Neural cell (in vitro differentiated cells): ENCODE measurements at regions not wholly inside any gene's neighbourhood (a gene's known extent, or its start where the extent isn't known, plus 50 kb on each side); places are given as distances from the start of the nearest gene placed in this dataset.

ENCODE experiments used
- H2AFZ ChIP-seq: fragments of 200-600, 300-800 bp; sonication (generic), shearing (Covaris generic); 2 replicates; pipeline ENCODE4 v1.6.0; 2014; ENCODE audit warnings: low read depth, mild to moderate bottlenecking, antibody characterized with exemption, low read length, moderate library complexity
- H3F3A ChIP-seq: fragments of 200-600 bp; shearing (Covaris generic); 2 replicates; pipeline ENCODE4 v1.6.1; 2016; ENCODE audit warnings: mild to moderate bottlenecking, moderate library complexity, mixed read lengths, antibody characterized with exemption, low read length; ENCODE audit not compliant: insufficient read depth, poor library complexity, severe bottlenecking
- H3K27ac ChIP-seq: fragments of 200-600, 300-800 bp; sonication (generic), shearing (Covaris generic); 2 replicates; pipeline ENCODE4 v1.5.1; 2014; ENCODE audit warnings: mild to moderate bottlenecking, low read length, moderate library complexity
- H3K27me3 ChIP-seq: fragments of 300-800, 200-600 bp; sonication (generic), shearing (Covaris generic); 2 replicates; pipeline ENCODE4 v1.6.0; 2014; ENCODE audit warnings: mild to moderate bottlenecking, low read depth, low read length, moderate library complexity; ENCODE audit not compliant: insufficient read depth
- H3K36me3 ChIP-seq: fragments of 300-800, 200-600 bp; sonication (generic), shearing (Covaris generic); 2 replicates; pipeline ENCODE4 v1.5.1; 2014; ENCODE audit warnings: mild to moderate bottlenecking, antibody characterized with exemption, low read length, moderate library complexity; ENCODE audit not compliant: insufficient read depth
- H3K4me2 ChIP-seq: fragments of 300-800, 200-600 bp; sonication (generic), shearing (Covaris generic); 2 replicates; pipeline ENCODE4 v1.6.0; 2014; ENCODE audit warnings: mild to moderate bottlenecking, low read length
- H3K4me3 ChIP-seq: fragments of 300-800, 200-600 bp; sonication (generic), shearing (Covaris generic); 2 replicates; pipeline ENCODE4 v1.5.1; 2014; ENCODE audit warnings: mild to moderate bottlenecking, low read length, moderate library complexity
- H3K79me2 ChIP-seq: fragments of 200-600 bp; shearing (Covaris generic); replicated peaks from 2 replicates; pipeline ENCODE4 v1.6.0; 2014; ENCODE audit warnings: mild to moderate bottlenecking, low read length, moderate library complexity; ENCODE audit not compliant: insufficient read depth
- H3K9ac ChIP-seq: fragments of 300-800, 200-600 bp; sonication (generic), shearing (Covaris generic); 2 replicates; pipeline ENCODE4 v1.6.1; 2016; ENCODE audit warnings: mild to moderate bottlenecking, low read length, mixed read lengths
- H3K9me2 ChIP-seq: fragments of 200-600 bp; shearing (Covaris generic); 2 replicates; pipeline ENCODE4 v1.6.1; 2016; ENCODE audit warnings: mild to moderate bottlenecking, low read length, mixed read lengths; ENCODE audit not compliant: insufficient read depth
- H3K9me3 ChIP-seq: fragments of 200-600, 300-800 bp; sonication (generic), shearing (Covaris generic); 2 replicates; pipeline ENCODE4 v1.6.1; 2016; ENCODE audit warnings: mild to moderate bottlenecking, mixed run types, low read length, moderate library complexity, mixed read lengths
- H4K20me1 ChIP-seq: fragments of 200-600 bp; shearing (Covaris generic); 2 replicates; pipeline ENCODE4 v1.6.1; 2016; ENCODE audit warnings: mild to moderate bottlenecking, mixed run types; ENCODE audit not compliant: insufficient read depth
- CTCF ChIP-seq: fragments of 450-650 bp; IDR thresholded peaks from 2 replicates; pipeline ENCODE4 v1.5.1; 2014; ENCODE audit warnings: antibody characterized with exemption, mild to moderate bottlenecking, moderate library complexity; ENCODE audit not compliant: poor library complexity, severe bottlenecking
- EP300 ChIP-seq: fragments of 450-650 bp; conservative IDR thresholded peaks from 2 replicates; pipeline ENCODE4 v1.6.1; 2014; ENCODE audit warnings: antibody characterized with exemption, mild to moderate bottlenecking, moderate library complexity; ENCODE audit not compliant: poor library complexity, severe bottlenecking
- EZH2 ChIP-seq: fragments of 200-600, 300-800 bp; shearing (Covaris generic), sonication (generic); IDR thresholded peaks from 2 replicates; pipeline ENCODE4 v1.6.1; 2014; ENCODE audit warnings: antibody characterized with exemption, low read length, borderline replicate concordance, mild to moderate bottlenecking; ENCODE audit not compliant: insufficient read depth, poor library complexity, severe bottlenecking
- MXI1 ChIP-seq: fragments of 450-650 bp; conservative IDR thresholded peaks from 2 replicates; pipeline ENCODE4 v1.6.1; 2014; ENCODE audit warnings: antibody characterized with exemption, mild to moderate bottlenecking; ENCODE audit not compliant: poor library complexity, severe bottlenecking
- POLR2AphosphoS5 ChIP-seq: IDR thresholded peaks from 2 replicates; pipeline ENCODE4 v1.6.1; 2012
- RAD21 ChIP-seq: fragments of 450-650 bp; conservative IDR thresholded peaks from 2 replicates; pipeline ENCODE4 v1.6.1; 2014; ENCODE audit warnings: antibody characterized with exemption, mild to moderate bottlenecking, moderate library complexity
- REST ChIP-seq: IDR thresholded peaks from 2 replicates; pipeline ENCODE4 v1.6.1; 2012; ENCODE audit warnings: borderline replicate concordance
- SMC3 ChIP-seq: fragments of 450-650 bp; conservative IDR thresholded peaks from 2 replicates; pipeline ENCODE4 v1.6.1; 2014; ENCODE audit warnings: antibody characterized with exemption, mild to moderate bottlenecking, moderate library complexity; ENCODE audit not compliant: poor library complexity
- TAF1 ChIP-seq: IDR thresholded peaks from 2 replicates; pipeline ENCODE4 v1.6.1; 2012; ENCODE audit warnings: low read depth

GRCh38 chr7:66556549-66557213 lies 72.0 kb upstream of the KCTD7 start:
- Histone ChIP-seq H3K36me3 (no peaks in the 10 kb centered on the region), H3K27me3 (no peaks in the 10 kb centered on the region), H3K9ac (no peak overlapping the region)

More at GRCh38 chr7:66556549-66557213, 72.0 kb upstream of the KCTD7 start:
- Histone ChIP-seq H3K9me3 (no peaks in the 10 kb centered on the region), H4K20me1 (no peaks in the 10 kb centered on the region), H3K79me2 (no peaks in the 10 kb centered on the region), H3K4me3 (no peak overlapping the region), H2AFZ (no peak overlapping the region), H3K4me2 (no peak overlapping the region), H3F3A (no peaks in the 10 kb centered on the region), H3K9me2 (no peaks in the 10 kb centered on the region), H3K27ac (no peak overlapping the region)
- TF ChIP-seq MXI1 (no peak), POLR2AphosphoS5 (no peak), CTCF (no peak), EZH2 (no peak), SMC3 (no peak), TAF1 (no peak), REST (no peak), EP300 (no peak), RAD21 (no peak)
